SH-SY5Y (cell line): ENCODE measurements at regions not wholly inside any gene's neighbourhood (a gene's known extent, or its start where the extent isn't known, plus 50 kb on each side); places are given as distances from the start of the nearest gene placed in this dataset.

Experiments
- GATA2 ChIP-seq: IDR thresholded peaks from 2 replicates; pipeline ENCODE4 v1.6.1; 2011; ENCODE audit warnings: mild to moderate bottlenecking, low read depth, low read length
- GATA3 ChIP-seq: IDR thresholded peaks from 2 replicates; pipeline ENCODE4 v1.6.1; 2011; ENCODE audit warnings: low read depth, mild to moderate bottlenecking, low read length, moderate library complexity

- no peak for TF ChIP-seq GATA3
Measured at GRCh38 chr10:78478919-78479318, 445.3 kb downstream of the RPS24 start.

- TF ChIP-seq GATA2 (no peak), GATA3 (no peak)
Measured at GRCh38 chr10:78479467-78479866, 445.8 kb downstream of the RPS24 start.

- TF ChIP-seq GATA2 (no peak), GATA3 (no peak)
Measured at GRCh38 chr10:78481842-78482241, 448.2 kb downstream of the RPS24 start.

GRCh38 chr10:78483641-78484040 is 450.0 kb downstream of the RPS24 start:
- no peak for TF ChIP-seq GATA2
- TF ChIP-seq GATA3 = no peak

GRCh38 chr10:78489034-78489433 is 455.4 kb downstream of the RPS24 start:
- TF ChIP-seq GATA3 (no peak), GATA2 (no peak)

GRCh38 chr10:78491812-78492211 is 458.1 kb downstream of the RPS24 start:
- TF ChIP-seq GATA3 (no peak), GATA2 (no peak)

- TF ChIP-seq GATA2 (no peak), GATA3 (no peak)
Measured at GRCh38 chr10:78492424-78492823, 458.8 kb downstream of the RPS24 start.

GRCh38 chr10:78494179-78494578 is 460.5 kb downstream of the RPS24 start:
- no peak for TF ChIP-seq GATA3
- TF ChIP-seq GATA2 = no peak

GRCh38 chr10:78502210-78502936 is 468.7 kb downstream of the RPS24 start:
- TF ChIP-seq GATA2 (no peak), GATA3 (no peak)

- TF ChIP-seq GATA3 (no peak), GATA2 (no peak)
Measured at GRCh38 chr10:78504181-78504580, 470.5 kb downstream of the RPS24 start.

GRCh38 chr10:78505657-78506056 is 472.0 kb downstream of the RPS24 start:
- TF ChIP-seq GATA3 = no peak
- no peak for TF ChIP-seq GATA2

GRCh38 chr10:78506614-78507013 is 473.0 kb downstream of the RPS24 start:
- TF ChIP-seq GATA3 (no peak), GATA2 (no peak)

- no peak for TF ChIP-seq GATA2
- no peak for TF ChIP-seq GATA3
Measured at GRCh38 chr10:78507510-78508160, 474.0 kb downstream of the RPS24 start.

GRCh38 chr10:78508955-78509748 is 475.5 kb downstream of the RPS24 start:
- no peak for TF ChIP-seq GATA2
- no peak for TF ChIP-seq GATA3

GRCh38 chr10:78510566-78511323 is 477.1 kb downstream of the RPS24 start:
- TF ChIP-seq GATA3 (no peak), GATA2 (no peak)
